T-helper 1 cell (primary cell): ENCODE measurements at regions not wholly inside any gene's neighbourhood (a gene's known extent, or its start where the extent isn't known, plus 50 kb on each side); places are given as distances from the start of the nearest gene placed in this dataset.

ENCODE experiments used
- DNase-seq, 5 donors: peaks; one replicate each; pipeline ENCODE4 v3.0.0-alpha.2; 2012 to 2020

DNA sequence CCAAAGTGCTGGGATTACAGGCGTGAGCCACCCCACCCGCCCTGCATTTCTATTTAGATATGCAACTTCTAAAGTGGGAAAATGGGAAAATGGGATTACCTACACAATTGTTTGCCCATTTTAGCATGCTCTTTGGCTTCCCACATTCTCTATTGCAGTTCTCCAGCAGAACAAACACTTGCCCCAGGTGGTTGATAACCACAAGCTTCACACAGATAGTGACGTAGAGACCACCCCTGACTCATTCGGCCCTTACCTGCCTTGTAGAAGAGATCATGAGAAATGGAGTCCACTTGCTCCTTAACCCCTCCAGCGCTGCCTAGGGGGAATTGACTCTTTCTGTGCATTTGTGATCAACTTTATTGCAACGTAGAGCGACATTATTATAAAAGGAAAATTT is 83.2 kb upstream of the RAP2B start:
- no peak for DNase-seq

DNA sequence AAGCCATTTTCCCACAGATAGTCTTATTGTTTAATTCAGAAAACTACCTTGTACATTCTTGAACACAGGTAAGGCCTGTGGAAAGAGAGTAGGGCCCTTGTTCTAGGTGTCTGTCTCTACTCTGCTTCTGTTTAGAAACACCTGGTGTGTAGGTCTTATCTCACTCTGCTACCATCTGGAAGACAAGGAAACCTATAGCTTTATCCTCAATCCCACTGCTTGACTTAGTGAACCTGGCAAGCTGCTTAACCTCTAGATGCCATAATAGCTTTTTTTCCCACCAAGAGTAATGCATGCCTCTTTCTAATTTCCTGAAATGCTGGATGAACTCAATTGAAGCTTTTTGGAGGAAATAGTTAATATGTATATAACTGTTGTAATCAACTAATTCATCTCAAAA is 82.6 kb upstream of the RAP2B start:
- no peak for DNase-seq

DNA sequence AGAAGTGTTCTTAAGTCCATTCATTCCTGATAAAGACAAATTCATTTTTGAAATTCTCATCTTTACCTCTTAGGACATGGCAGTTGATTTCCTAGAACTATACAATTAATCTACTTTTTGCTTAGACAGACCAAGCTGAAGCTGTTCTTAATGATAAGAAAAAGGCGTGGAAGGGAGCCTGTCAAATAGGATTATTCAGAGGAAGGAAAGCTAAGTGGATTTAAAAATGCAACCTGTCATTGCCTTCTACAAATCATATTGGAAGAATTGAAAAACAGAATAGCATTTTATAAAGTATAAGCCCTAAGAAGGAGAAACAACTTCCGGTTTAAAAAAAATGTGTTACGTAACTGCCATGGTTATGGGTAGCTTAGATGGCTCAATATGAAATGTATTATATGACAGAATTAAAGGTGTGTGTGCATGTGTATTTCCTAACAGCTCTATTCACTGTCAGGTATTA is 81.2 kb upstream of the RAP2B start:
- no peak for DNase-seq

DNA sequence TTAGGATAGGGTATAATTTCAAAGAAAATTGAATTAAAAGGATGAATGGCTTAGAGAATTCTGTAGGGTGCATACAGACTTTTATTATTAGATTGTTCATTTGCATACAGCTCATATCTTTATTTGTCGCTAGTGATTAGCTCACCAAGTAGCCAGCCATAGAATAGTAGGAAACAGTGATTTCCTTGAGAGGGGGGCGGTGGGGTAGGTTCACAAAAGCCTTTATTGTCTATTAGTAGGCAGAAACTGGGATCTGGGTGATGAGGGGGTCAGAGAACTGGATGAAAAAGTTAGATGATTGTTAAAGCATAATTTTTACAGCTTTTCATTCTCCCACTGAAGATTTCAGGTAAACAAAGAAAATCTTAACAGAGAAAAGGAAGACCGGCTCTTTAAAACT is 77.6 kb upstream of the RAP2B start:
- no peak for DNase-seq

DNA sequence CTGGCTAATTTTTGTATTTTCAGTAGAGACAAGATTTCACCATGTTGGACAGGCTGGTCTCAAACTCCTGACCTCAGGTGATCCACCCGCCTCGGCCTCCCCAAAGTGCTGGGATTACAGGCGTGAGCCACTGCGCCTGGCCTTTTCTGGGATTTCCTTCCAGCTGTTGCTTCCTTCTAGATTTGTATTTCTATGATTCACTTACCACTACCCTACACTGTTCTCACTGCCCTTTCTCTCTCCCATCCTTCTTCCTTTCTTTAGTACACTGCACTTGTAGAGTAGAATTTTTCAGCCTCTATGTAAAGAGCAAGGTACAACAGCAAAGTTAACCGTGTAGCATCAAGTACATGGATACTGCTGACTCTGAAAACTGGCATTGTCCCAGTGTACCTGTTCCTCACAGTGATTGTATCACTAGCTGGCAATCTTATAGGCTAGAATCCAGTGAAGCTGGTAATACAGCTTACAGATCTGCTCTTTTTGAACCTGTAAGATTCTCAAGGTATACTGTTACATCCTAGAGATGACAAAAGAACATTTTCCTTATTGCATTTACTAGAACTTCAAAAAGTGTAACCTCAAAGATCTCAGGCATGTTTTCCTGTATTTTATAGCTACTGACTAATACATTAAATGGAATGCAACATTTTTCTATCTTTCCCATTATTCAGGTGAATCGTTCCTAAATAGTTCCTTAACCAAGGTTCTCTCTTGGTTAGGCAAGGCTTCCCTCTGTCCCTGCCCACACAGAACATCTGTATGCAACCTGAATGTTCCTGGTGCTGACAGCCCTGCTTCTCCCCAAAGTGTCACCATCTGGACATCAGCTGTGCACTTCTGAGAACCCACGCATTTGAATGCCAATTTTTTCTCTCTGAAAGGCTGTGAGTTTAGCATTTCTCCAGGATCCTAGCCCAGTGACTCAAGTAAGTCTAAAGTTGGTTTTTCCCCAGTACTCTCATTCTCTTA is 74.1 kb upstream of the RAP2B start:
- DNase-seq, result no peak

DNA sequence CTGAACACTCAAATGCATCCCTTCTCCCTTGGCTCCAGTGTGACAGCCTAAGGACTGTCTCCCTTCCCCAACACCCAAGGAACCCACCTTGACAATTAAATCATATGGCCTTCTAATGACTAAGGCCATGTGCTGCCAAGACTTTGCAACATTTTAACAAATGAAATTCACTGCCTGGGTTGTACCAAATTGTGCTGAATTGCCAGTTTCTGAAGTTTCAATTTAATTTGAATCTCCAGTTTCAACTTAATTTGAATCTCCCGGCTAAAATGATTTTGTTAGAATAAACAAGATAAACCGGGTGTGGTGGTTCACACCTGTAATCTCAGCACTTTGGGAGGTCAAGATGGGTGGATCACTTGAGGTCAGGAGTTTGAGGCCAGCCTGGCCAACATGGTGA is 72.4 kb upstream of the RAP2B start:
- DNase-seq, result no peak

DNA sequence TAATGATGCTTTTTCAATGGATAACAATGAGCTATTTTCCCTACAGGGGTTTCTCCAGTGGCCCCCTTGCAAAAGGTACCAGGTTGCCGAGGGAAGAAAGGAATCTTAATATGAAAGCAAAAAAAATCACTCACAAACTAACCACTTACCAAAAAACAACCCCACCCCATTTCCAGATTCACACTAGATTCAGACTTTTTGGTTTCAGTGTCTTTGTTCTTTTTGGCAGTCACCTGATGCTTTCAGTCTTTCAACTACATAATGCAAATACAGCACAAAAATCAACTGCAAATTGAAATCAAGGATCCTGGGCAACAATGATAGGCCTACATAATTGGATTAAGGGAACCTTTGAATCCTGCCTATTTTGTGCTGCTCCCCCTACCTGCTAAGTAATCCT is 71.1 kb upstream of the RAP2B start:
- peak in 1 of 5 donors; percentile 59 for DNase-seq

DNA sequence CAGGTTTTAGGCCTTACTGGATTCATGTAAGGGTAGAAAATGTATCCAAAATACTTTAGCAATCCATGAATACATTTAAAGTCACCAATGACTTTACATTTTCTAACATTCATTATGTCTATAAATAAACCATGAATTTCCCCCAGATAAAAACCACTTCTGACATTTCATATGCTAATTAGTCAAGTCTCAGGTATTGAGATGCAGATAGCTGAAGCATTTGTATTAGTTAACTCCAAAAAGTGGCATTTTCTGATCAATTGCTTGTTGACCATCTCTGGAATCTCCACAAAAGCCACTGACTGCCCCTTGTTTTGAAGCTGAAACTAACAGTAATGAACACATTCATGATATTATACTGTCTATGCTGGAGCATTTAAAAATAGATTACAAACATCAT is 68.4 kb upstream of the RAP2B start:
- DNase-seq, result no peak

DNA sequence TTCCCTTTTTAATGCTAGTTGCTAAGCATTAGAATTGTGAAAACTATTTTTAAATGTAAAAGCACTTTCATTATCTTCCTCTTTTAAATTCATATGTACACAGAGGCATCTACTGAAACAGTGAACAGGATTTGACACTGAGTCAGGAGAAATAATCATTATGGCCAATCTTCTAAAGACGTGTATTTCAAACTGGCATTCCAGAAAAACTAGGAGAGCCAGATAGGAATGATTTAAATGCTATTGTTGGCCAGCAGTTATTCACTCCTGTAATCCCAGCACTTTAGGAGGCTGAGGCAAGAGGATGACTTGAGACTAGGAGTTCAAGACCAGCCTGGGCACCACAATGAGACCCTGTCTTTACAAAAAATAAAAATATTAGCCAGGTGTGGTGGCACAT is 67.6 kb upstream of the RAP2B start:
- no peak for DNase-seq

DNA sequence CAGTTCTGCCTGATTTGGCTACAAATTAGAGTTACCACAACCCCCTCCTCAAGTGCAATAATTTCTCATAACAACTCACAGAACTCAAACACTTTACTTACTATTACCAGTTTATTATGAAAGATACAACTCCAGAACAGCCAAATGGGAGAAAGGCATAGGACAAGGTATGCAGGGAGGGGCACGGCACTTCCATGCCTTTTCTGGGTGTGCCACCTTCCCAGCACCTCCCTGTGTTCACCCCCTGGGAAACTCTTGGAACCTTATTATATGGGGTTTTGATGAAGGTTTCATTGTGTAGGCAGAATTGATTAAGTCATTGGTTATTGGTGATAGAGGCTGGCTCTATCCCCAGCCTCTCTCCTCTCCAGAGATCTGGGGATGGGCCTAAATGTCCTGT is 66.6 kb upstream of the RAP2B start:
- no peak for DNase-seq

DNA sequence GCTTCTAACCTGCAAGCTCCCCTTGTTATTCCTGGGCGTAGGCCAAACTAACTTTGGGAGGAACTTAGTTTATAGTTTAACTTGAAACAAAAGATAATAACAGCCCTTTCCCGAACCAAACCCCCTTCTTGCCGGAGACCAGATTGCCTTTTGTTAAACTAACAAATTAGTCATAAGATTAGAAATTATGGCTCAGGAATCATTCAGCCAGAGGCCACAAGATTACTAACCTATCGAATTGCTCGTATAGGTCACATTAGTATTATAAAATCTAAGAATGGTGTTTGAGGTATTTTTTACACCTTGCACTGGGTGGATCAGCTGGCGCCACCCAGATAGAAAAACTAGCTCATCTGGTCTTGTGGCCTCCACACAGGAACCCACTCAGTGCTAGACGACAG is 65.3 kb upstream of the RAP2B start:
- DNase-seq, result no peak

DNA sequence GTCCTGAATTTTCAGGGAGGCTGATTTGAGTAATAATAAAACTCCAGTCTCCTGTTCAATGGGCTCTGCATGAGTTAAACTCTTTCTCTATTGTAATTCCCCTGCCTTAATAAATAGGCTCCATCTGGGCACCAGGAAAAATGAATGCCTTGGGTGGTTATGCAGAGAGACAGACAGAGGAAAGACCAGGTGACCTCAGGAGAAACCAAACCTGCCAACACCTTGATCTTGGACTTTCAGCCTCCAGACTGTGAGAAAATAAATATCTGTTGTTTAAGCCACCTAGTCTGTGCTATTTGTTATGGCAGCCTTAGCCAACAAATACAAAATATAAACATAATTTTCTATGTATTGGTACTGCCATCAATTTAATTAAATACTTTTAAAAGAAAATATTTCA is 64.8 kb upstream of the RAP2B start:
- no peak for DNase-seq

DNA sequence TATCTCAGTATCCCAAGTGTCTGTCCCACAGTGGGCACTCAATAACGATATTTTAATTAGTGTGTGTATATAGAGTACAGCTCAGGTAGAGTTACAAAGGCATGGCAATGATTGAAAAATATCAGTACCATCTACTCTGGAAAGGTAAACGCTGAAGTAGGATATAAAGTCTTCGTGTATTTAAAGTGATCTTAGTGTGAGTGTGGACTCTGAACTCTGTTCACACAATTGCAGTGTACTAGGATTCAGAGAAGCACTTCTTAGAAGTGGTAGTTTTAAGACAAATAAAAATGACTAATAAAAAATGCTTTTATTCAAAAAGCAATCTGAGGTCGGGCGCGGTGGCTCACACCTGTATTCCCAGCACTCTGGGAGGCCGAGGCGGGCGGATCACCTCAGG is 62.9 kb upstream of the RAP2B start:
- no peak for DNase-seq

DNA sequence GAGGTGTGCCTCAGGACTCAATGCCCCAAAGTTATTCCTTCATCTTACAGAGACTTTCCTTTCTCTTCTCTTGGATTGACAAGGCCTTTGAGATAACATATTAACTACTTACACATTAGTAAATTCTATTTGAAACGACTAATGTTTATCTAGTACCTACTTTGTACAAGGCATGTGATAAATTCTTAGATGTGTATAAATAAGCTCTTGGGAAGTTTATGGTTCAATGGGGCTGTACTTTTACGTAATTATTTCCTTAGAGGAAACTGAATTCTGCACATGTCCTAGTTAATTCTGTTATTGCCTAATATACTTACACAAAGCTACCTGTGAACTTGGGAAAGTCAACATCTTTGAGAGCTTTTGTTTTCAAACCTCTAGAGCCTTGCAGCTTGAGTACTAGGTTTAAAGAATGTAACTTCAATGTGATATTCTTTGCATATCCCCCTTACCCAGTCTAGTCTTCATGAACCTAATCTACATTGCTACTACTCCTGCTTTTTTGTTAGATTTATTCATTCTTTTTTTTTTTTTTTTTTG is 58.5 kb upstream of the RAP2B start:
- no peak for DNase-seq

DNA sequence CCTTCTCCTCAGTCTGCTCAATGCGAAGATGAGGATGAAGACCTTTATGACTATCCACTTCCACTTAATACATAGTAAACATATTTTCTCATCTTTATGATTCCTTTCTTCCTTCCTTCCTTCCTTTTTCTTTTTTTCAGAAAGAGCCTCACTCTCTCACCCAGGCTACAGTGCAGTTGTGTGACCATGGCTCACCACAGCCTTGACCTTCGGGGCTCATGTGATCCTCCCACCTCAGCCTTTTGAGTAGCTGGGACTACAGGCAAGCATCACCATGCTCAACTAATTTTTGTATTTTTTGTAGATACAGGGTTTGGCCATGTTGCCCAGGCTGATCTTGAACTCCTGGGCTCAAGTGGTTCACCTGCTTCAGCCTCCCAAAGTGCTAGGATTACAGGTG is 52.0 kb upstream of the RAP2B start:
- no peak for DNase-seq

DNA sequence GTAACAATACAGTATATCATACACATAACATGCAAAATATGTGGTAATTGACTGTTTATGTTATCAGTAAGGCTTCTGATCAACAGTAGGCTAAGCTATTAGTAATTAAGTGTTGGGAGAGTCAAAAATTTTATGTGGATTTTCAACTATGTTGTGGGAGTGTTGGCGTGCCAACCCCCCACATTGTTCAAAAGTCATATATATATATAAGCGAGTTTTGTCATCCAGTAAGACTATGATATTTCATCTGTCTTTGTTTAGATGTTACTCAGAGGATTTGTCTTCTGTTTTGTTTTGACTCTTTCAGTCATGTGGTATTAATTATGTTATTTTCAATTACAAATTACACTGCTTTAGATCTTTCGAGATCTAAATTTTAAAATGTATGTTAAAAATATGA is 51.0 kb upstream of the RAP2B start:
- DNase-seq, result no peak
